ENCODE measurements at regions not wholly inside any gene's neighbourhood (a gene's known extent, or its start where the extent isn't known, plus 50 kb on each side); places are given as distances from the start of the nearest gene placed in this dataset.
A peak's percentile ranks its signal among the peaks of the same experiment; 100 is the strongest.

GRCh38 chr9:551986-552929 is 289.2 kb upstream of the DMRT1 start:
- DNase-seq: no peak

GRCh38 chr9:555493-555892 is 286.0 kb upstream of the DMRT1 start:
- no peak for DNase-seq

- no peak for DNase-seq
Observed at GRCh38 chr9:556199-556598, 285.3 kb upstream of the DMRT1 start.

GRCh38 chr9:556675-557074 is 284.8 kb upstream of the DMRT1 start:
- no peak for DNase-seq

- DNase-seq: no peak
Observed at GRCh38 chr9:557601-558201, 283.8 kb upstream of the DMRT1 start.

- DNase-seq: no peak
Observed at GRCh38 chr9:561427-561826, 280.1 kb upstream of the DMRT1 start.

GRCh38 chr9:563200-563599 is 278.3 kb upstream of the DMRT1 start:
- DNase-seq: no peak

- no peak for DNase-seq
Observed at GRCh38 chr9:565528-565927, 276.0 kb upstream of the DMRT1 start.

- no peak for DNase-seq
Observed at GRCh38 chr9:567128-567746, 274.3 kb upstream of the DMRT1 start.

- DNase-seq: no peak
Observed at GRCh38 chr9:567747-568305, 273.7 kb upstream of the DMRT1 start.

GRCh38 chr9:569296-569695 is 272.2 kb upstream of the DMRT1 start:
- DNase-seq: no peak

- DNase-seq: no peak
Observed at GRCh38 chr9:570187-570586, 271.3 kb upstream of the DMRT1 start.

GRCh38 chr9:571066-571465 is 270.4 kb upstream of the DMRT1 start:
- no peak for DNase-seq

GRCh38 chr9:571741-572140 is 269.8 kb upstream of the DMRT1 start:
- no peak for DNase-seq

GRCh38 chr9:573691-574410 is 267.6 kb upstream of the DMRT1 start:
- peak; percentile 70 for DNase-seq

- DNase-seq: no peak
Observed at GRCh38 chr9:575139-575538, 266.4 kb upstream of the DMRT1 start.

GRCh38 chr9:580652-581342 is 260.7 kb upstream of the DMRT1 start:
- no peak for DNase-seq

- no peak for DNase-seq
Observed at GRCh38 chr9:581673-582497, 259.6 kb upstream of the DMRT1 start.

GRCh38 chr9:582775-583174 is 258.7 kb upstream of the DMRT1 start:
- DNase-seq: no peak

- no peak for DNase-seq
Observed at GRCh38 chr9:587527-587926, 254.0 kb upstream of the DMRT1 start.
